OCI-LY7 (cell line): ENCODE measurements at regions not wholly inside any gene's neighbourhood (a gene's known extent, or its start where the extent isn't known, plus 50 kb on each side); places are given as distances from the start of the nearest gene placed in this dataset.
"Not testable (repeated sequence)": the region's sequence is repeated elsewhere in the genome, so short reads cannot be mapped to it uniquely, and the experiment has no call there.

ENCODE experiments used
- BruUV-seq: library from RNA; stranded (reverse); fragments of 400-500 nt; replicated peaks from 2 replicates; lab custom pipeline; 2021; lab: Mats Ljungman, UMichigan
- CTCF ChIA-PET: fragments of 300-600 bp; sonication (Branson Sonifier 250); formaldehyde crosslinking; loops from one replicate; lab custom pipeline; 2022; ENCODE audit warnings: antibody characterized with exemption; ENCODE audit not compliant: unreplicated experiment; lab: Charles Lee
- POLR2A ChIA-PET: fragments of 300-600 bp; sonication (Branson Sonifier 250); formaldehyde crosslinking; loops from one replicate; lab custom pipeline; 2022; ENCODE audit warnings: antibody characterized with exemption; lab: Charles Lee
- DNase-seq: peaks from one replicate; pipeline ENCODE4 v3.0.0-alpha.2; 2015; ENCODE audit warnings: low spot score
- H2AFZ ChIP-seq: fragments of 200-600 bp; sonication (generic), shearing (Covaris generic); 2 replicates; pipeline ENCODE4 v1.6.1; 2014; ENCODE audit warnings: mild to moderate bottlenecking, antibody characterized with exemption, low read length, moderate library complexity
- H3K27ac ChIP-seq: fragments of 200-600 bp; sonication (generic); 2 replicates; pipeline ENCODE4 v1.5.1; 2014; ENCODE audit warnings: mixed run types, low read depth, mild to moderate bottlenecking, moderate library complexity, low read length, inconsistent platforms; ENCODE audit not compliant: poor library complexity, severe bottlenecking
- H3K36me3 ChIP-seq: fragments of 200-600 bp; sonication (generic); 2 replicates; pipeline ENCODE4 v1.6.1; 2014; ENCODE audit warnings: mild to moderate bottlenecking, antibody characterized with exemption, low read length, moderate library complexity, mixed read lengths; ENCODE audit not compliant: insufficient read depth
- H3K4me1 ChIP-seq: fragments of 200-600 bp; sonication (generic); 2 replicates; pipeline ENCODE4 v1.5.1; 2014; ENCODE audit warnings: mild to moderate bottlenecking, low read length; ENCODE audit not compliant: insufficient read depth, poor library complexity, severe bottlenecking
- H3K4me2 ChIP-seq: fragments of 200-600 bp; sonication (generic); 2 replicates; pipeline ENCODE4 v1.6.1; 2014; ENCODE audit warnings: mild to moderate bottlenecking, low read length
- H3K4me3 ChIP-seq: fragments of 200-600 bp; sonication (generic); 2 replicates; pipeline ENCODE4 v1.5.1; 2014; ENCODE audit warnings: mild to moderate bottlenecking, low read depth, low read length; ENCODE audit not compliant: poor library complexity, severe bottlenecking
- H3K79me2 ChIP-seq: fragments of 200-600 bp; sonication (generic); 2 replicates; pipeline ENCODE4 v1.6.1; 2016; ENCODE audit warnings: low read depth, mild to moderate bottlenecking, low read length, moderate library complexity, mixed read lengths; ENCODE audit not compliant: insufficient read depth
- H3K9me2 ChIP-seq: fragments of 200-600 bp; sonication (generic); 2 replicates; pipeline ENCODE4 v1.6.1; 2016; ENCODE audit warnings: mild to moderate bottlenecking, low read length, mixed read lengths; ENCODE audit not compliant: insufficient read depth
- H3K9me3 ChIP-seq: fragments of 200-600 bp; sonication (generic); 2 replicates; pipeline ENCODE4 v1.6.1; 2014; ENCODE audit warnings: mild to moderate bottlenecking, mixed run types, low read length, mixed read lengths
- H4K20me1 ChIP-seq: fragments of 200-600 bp; sonication (generic); 2 replicates; pipeline ENCODE4 v1.6.1; 2014; ENCODE audit warnings: mild to moderate bottlenecking, antibody characterized with exemption, low read length, moderate library complexity, mixed read lengths; ENCODE audit not compliant: insufficient read depth
- EZH2phosphoT487 ChIP-seq: fragments of 200-600 bp; sonication (generic); IDR thresholded peaks from 2 replicates; pipeline ENCODE4 v1.6.1; 2018; ENCODE audit warnings: low read depth, borderline replicate concordance, mild to moderate bottlenecking, mixed run types, antibody characterized with exemption, low read length, moderate library complexity, mixed read lengths
- intact Hi-C: fragments of 100-400 bp; cut with micrococcal nuclease; formaldehyde crosslinking; loops from one replicate; pipeline ENCODE4 v1.10.0; 2022; ENCODE audit not compliant: unreplicated experiment
- TF ChIP-seq, protein P1 (sequence below): fragments of 200-600 bp; sonication (generic); conservative IDR thresholded peaks from 2 replicates; pipeline ENCODE4 v1.5.1; 2014; ENCODE audit warnings: mild to moderate bottlenecking, antibody characterized with exemption, low read length, moderate library complexity, mixed read lengths

DNA sequence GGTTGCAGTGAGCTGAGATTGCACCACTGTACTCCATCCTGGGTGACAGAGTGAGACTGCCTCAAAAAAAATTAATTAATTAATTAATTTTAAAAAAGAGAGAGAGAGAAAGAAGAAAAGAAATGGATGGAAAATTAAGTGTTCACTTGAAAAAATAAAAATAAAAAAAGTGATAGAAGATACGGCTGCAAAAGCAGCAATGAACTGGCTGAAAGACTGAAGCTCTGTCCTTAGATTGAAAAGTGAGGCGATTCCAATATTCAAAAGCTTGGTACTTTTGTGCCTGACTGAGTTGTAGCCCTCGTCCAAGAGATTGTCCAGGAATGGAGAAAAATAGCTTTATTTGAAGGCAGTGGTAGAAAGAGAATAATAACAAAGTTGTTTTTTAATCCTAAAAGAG, 154.6 kb downstream of the ADSS2 start:
- Histone ChIP-seq H3K4me1 (peaks cover 4% of the 10 kb centered on the region), H2AFZ (no peak overlapping the region), H3K9me2 (no peaks in the 10 kb centered on the region), H4K20me1 (no peaks in the 10 kb centered on the region), H3K27ac (no peak overlapping the region), H3K4me2 (no peak overlapping the region), H3K36me3 (no peaks in the 10 kb centered on the region), H3K4me3 (no peak overlapping the region), H3K9me3 (no peaks in the 10 kb centered on the region), H3K79me2 (no peaks in the 10 kb centered on the region)
- BruUV-seq, result no TSS peak
- POLR2A ChIA-PET, result no interaction called here
- TF ChIP-seq, protein P1, sequence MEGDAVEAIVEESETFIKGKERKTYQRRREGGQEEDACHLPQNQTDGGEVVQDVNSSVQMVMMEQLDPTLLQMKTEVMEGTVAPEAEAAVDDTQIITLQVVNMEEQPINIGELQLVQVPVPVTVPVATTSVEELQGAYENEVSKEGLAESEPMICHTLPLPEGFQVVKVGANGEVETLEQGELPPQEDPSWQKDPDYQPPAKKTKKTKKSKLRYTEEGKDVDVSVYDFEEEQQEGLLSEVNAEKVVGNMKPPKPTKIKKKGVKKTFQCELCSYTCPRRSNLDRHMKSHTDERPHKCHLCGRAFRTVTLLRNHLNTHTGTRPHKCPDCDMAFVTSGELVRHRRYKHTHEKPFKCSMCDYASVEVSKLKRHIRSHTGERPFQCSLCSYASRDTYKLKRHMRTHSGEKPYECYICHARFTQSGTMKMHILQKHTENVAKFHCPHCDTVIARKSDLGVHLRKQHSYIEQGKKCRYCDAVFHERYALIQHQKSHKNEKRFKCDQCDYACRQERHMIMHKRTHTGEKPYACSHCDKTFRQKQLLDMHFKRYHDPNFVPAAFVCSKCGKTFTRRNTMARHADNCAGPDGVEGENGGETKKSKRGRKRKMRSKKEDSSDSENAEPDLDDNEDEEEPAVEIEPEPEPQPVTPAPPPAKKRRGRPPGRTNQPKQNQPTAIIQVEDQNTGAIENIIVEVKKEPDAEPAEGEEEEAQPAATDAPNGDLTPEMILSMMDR, result no peak
- TF ChIP-seq EZH2phosphoT487, result no peak
- no peak for DNase-seq
- intact Hi-C loops, result loop anchor here (10.0 kb wide), 1 partner anchor 158 kb away; the partner anchor contains the start of gene ADSS2
- CTCF ChIA-PET, result no interaction called here

DNA sequence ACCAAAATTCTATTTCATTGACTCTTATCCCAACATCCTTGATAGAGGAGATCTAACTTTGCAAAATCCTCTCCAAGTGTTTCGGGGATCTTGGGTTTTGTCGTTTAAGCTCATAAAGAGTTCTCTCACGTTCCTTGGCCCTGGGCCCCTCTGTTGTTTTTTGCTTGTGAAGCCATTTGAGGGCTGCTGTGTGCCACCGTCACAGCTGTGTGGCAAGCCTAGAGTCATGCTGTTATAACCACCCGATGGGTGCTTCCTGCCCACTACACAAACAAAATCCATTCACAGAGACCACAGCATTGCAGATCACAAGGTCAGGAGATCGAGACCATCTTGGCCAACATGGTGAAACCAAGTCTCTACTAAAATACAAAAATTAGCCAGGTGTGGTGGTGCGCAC, 154.1 kb downstream of the ADSS2 start:
- H3K79me2 ChIP-seq, result no peaks in the 10 kb centered on the region
- peaks cover 4% of the 10 kb centered on the region for H3K4me1 ChIP-seq
- H2AFZ ChIP-seq, result no peak overlapping the region
- no peak for DNase-seq
- no peaks in the 10 kb centered on the region for H3K36me3 ChIP-seq
- no peak overlapping the region for H3K4me3 ChIP-seq
- no peak overlapping the region for H3K27ac ChIP-seq
- ChIA-PET CTCF (no interaction called here), POLR2A (no interaction called here)
- TF ChIP-seq EZH2phosphoT487, result no peak
- TF ChIP-seq, protein P1, result no peak
- no peaks in the 10 kb centered on the region for H3K9me3 ChIP-seq
- BruUV-seq, result no TSS peak
- no peaks in the 10 kb centered on the region for H4K20me1 ChIP-seq
- intact Hi-C loops, result loop anchor here (10.0 kb wide), 1 partner anchor 157 kb away; the partner anchor contains the start of gene ADSS2
- H3K4me2 ChIP-seq, result no peak overlapping the region
- no peaks in the 10 kb centered on the region for H3K9me2 ChIP-seq

DNA sequence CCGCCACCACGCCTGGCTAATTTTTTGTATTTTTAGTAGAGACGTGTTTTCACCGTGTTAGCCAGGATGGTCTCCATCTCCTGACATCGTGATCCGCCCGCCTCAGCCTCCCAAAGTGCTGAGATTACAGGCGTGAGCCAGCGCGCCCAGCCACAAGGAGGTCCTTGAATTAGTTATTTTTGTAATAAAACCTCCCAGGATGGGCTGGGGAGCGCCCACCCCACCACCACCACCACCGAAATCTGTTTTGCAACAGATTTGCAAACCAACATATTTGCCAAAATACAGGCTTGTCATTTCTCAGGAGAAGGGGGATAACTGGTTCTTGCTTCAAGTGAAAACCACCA, 151.7 kb downstream of the ADSS2 start:
- H3K4me1 ChIP-seq, H3K4me2 ChIP-seq, H4K20me1 ChIP-seq, intact Hi-C loops, H3K36me3 ChIP-seq, H3K27ac ChIP-seq, H3K79me2 ChIP-seq, H3K4me3 ChIP-seq, BruUV-seq, H3K9me2 ChIP-seq, DNase-seq, H3K9me3 ChIP-seq: not testable (repeated sequence)
- ChIA-PET POLR2A (interaction anchor here (1.1 kb wide), 1 partner anchor 34 kb away, joined by 3 read pairs; no protein-coding TSS in a partner anchor), CTCF (interaction anchor here (0.6 kb wide), 1 partner anchor 61 kb away, joined by 3 read pairs; no protein-coding TSS in a partner anchor)
- H2AFZ ChIP-seq, result peak overlapping the region; percentile 95; the same call in 1 of the 2 replicates
